ENCODE measurements at regions not wholly inside any gene's neighbourhood (a gene's known extent, or its start where the extent isn't known, plus 50 kb on each side); places are given as distances from the start of the nearest gene placed in this dataset.
"Not testable (repeated sequence)": the region's sequence is repeated elsewhere in the genome, so short reads cannot be mapped to it uniquely, and the experiment has no call there.

DNA sequence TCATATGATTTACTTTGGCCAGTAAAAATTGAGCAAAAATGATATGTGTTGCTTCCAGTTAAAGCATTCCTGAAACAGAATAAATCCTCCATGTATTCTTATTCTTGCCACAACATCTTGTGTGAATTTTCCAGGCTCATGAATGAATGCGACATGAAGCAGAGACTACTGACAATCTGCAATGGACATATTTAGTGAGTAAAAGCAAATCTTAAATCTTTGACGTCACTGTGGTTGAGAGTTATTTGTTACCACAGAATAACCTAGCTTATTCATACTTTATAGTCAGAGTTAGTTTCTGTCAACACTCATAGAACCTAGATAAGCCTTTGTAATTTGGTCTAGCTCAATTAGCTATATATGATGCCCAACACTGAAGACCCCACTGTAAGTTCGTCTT lies 1443.1 kb downstream of the PCDH9 start:
- no peak for DNase-seq

- DNase-seq = no peak
Measured at GRCh38 chr13:65784088-65784816, 1445.9 kb downstream of the PCDH9 start.

DNA sequence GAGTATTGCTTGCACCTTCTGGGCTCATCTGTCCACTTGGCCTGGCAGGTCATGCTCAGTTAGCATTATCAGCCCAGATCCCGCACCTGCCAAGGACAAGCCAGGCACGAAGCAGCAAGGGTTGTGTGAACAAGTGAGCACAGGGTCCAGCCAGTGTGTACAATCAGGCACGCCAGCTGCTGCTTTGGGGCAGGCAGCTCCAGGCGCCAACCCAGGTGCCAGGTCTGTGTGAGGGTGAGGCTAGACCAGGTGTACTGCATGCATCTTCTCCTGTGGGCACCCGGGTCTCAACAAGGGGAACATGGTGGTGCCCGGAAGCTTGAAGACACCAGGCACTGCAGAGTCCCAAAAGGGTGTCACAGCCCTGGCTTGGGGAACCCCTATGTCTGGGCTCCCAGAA lies 1446.8 kb downstream of the PCDH9 start:
- DNase-seq = no peak

DNA sequence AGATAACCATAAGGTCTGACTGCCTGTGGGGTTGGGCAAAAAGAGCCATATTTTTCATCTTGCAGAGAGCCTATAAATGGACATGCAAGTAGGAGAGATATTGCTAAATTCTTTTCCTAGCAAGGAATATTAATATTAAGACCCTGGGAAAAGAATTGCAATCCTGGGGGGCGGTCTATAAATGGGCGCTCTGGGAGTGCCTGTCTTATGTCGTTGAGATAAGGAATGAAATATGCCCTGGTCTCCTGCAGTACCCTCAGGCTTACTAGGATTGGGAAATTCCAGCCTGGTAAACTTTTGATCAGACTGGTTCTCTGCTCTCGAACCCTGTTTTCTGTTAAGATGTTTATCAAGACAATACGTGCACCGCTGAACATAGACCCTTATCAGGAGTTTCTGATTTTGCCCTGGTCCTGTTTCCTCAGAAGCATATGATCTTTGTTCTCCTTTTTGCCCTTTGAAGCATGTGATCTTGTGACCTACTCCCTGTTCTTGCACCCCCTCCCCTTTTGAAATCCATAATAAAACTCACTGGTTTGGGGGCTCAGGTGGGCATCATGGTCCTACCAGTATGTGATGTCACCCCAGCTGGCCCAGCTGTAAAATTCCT lies 1458.3 kb downstream of the PCDH9 start:
- DNase-seq = not testable (repeated sequence)

GRCh38 chr13:65768545-65768944 lies 1461.6 kb downstream of the PCDH9 start:
- DNase-seq = no peak

DNA sequence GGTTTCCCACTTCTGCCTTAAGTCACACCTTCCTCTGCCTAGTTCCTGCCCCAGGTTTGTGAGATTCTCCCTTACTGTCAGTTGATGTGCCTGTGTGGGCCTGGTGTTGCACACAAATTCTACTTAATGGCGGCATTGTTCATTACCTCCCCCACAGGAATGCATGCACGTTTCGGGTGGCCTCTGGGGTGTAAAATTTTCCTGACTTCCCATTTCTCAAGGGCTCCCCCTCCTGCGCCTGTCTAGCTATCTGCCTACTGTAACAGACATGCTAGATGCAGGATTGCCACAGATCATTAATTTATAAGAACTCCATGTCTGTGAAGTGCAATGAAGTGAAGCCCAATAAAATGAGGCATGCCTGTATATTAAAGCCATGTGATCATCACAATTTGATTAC lies 1466.3 kb downstream of the PCDH9 start:
- no peak for DNase-seq

DNA sequence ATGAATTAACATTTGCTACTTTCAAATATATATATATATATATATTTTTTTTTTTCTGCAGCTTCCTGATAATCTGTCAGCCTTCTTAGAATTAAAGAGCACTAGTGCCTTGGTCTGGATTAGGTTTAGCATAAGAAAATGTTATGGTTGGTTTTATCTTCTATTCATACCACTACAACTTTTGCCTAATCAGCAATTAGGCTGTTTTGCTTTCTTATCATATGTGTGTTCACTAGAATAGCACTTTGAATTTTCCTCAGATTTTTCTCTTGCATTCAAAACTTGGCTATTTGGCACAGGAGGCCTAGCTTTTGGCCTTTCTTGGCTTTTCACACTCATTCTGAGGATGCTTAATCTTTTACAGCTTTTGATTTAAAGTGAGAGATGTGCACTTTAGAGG lies 1468.1 kb downstream of the PCDH9 start:
- DNase-seq = no peak

DNA sequence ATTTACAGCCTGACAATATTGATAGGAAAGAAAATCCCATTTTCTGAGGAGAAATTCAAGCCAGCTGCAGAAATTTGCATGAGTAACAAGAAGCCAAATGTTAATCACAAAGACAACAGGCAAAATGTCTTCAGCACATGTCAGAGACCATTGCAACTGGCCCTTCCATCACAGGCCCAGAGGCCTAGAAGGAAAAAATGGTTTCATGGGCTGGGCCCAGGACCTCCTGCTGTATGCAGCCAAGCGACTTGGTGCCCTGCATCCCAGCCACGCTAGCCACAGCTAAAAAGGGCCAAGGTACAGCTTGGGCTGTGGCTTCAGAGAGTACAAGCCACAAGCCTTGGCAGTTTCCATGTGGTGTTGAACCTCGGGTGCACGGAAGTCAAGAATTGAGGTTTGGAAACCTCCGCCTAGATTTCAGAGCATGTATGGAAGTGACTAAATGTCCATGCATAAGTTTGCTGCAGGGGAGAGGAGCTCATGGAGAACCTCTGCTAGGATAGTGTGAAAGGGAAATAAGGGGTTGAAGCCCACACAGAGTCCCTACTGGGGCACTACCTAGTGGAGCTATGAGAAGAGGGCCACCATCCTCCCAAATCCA lies 1474.0 kb downstream of the PCDH9 start:
- no peak for DNase-seq

DNA sequence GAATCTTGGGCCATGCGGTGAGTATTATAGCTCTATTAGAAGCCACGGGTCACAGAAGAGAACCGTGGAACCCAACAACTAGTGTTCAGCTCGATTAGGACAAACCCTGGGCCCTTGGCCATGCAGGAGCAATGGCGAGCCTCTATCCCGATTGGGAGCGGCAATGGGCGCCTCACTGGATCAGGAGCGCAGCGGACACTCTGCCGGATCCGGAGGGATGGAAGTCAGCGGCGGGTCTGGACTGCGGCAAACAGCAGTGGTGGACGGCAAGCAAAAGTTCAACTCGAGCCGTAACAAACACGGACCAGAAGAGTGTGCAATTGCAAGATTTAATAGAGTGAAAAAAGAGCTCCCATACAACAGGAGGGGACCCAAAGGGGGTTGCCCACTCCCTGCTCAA lies 1481.9 kb downstream of the PCDH9 start:
- DNase-seq = no peak

- DNase-seq = no peak
Measured at GRCh38 chr13:65746406-65746921, 1483.7 kb downstream of the PCDH9 start.

- no peak for DNase-seq
Measured at GRCh38 chr13:65744836-65745235, 1485.3 kb downstream of the PCDH9 start.

GRCh38 chr13:65733110-65733509 lies 1497.0 kb downstream of the PCDH9 start:
- no peak for DNase-seq

DNA sequence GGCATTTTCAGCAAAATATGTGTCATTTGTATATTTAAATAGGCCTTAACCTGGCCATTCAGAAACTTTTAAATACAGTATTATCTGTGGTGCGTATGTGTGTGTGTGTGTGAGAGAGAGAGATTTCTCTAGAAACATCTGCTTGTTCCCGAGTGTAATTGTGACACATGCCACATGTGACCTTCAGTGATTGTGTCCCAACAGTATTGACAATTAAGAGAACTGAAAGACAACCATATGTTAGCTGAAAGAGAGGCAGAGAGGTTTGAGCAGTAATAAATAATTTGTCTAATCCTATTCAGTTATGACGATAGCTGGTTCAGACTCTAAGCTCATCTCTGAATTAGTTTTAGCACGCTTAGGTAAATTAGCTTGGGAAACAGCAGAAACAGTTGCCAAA lies 1503.1 kb downstream of the PCDH9 start:
- no peak for DNase-seq

DNA sequence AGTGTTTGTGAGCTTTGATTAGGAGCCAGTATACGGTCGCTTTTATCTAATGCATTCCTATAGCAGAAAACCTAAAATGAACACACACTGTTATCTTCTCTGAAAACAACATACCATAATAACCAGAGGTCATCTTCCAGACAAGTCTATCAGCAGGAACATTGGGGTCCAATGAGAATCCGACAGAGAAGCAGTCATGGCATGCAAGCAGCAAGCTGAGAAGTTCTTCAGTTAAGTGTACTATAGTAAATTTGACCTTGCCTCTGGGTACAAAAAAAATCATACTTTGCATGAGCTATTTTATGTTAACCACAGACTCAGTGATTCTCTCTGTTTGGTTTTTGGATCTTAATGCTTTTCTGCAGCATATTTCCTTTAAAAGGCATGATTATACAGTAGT lies 1505.1 kb downstream of the PCDH9 start:
- DNase-seq = no peak

GRCh38 chr13:65724226-65724625 lies 1505.9 kb downstream of the PCDH9 start:
- DNase-seq = no peak

DNA sequence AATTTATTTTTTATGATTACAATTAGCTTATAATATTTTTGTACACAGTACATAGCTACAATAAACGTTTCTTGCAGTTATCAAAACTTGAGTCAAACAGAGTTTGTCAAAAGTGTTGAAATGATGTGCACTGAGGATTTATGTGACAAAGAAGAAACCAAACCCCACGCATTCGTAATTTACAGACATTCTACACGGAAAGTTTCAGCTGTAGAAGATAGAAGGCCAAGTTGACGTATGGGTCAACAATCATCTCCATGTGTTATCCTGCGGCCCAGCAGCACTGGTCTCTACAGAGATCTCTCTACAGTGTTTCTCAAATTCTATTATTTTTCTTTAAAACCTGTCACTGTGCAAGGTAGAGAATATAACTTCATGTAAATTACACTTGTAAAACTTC lies 1507.6 kb downstream of the PCDH9 start:
- no peak for DNase-seq

- DNase-seq = no peak
Measured at GRCh38 chr13:65719831-65720230, 1510.3 kb downstream of the PCDH9 start.

- DNase-seq = no peak
Measured at GRCh38 chr13:65710514-65710913, 1519.6 kb downstream of the PCDH9 start.

DNA sequence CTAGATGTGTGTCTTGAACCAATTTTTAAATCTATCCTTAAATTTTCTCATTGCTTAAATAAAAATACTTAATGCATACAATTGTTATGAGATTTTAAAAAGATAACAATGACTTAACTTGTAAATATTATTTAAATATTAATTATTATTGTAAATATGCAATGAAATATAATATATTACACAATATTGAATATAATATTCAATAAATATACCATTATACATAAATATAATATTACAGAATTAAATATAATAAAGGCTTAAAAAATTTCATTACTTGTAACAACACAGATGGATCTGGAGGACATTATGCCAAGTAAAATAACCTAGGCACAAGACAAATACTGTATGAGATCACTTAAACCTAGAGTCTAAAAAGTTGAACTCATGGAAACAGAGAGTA lies 1532.3 kb downstream of the PCDH9 start:
- no peak for DNase-seq

DNA sequence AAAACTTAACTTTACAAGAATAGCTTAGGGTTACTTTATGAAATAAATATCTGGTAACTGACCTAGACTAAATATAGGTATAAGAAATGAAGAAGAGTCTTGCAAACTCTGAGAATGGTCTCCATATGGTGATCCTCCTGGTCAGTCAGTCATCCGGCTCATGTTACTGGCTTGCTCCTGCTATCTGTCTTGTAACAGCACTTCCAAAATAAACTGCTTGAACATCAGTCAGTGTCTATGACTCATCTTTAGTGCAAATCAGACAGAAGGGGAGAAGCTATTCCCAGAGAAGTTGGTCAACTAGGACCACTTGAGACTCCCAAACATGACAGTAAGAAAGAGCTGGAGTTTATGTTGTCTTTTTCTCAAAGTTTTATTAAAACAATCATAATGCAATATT lies 1550.9 kb downstream of the PCDH9 start:
- DNase-seq = no peak

GRCh38 chr13:65677906-65678305 lies 1552.2 kb downstream of the PCDH9 start:
- DNase-seq = no peak

- not testable (repeated sequence) for DNase-seq
Measured at GRCh38 chr13:65675383-65675782, 1554.8 kb downstream of the PCDH9 start.

DNA sequence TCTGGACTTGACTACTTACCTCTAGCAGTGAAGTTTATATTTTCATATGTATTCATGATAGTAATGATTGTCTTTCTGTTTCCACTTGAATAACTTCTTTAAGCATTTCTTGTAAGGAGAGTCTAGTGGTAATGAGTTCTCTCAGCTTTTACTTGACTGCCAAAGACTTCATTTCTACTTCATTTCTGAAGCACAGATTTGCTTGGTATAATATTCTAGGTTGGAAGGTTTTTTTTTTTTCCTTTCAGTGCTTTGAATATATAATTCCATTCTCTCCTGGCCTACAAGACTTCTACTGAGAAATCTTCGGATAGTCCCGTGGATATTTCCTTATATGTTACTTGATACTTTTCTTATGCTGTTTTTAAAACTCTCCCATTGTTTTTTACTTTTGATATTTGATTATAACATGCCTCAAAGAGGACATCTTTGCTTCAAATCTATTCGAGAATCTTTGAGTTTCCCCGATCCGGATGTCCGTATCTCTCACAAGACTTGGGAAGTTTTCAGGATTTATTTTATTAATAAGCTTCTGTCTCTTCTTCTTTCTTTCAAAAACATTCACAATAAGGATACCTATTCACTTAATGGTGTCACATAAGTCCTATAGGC lies 1560.0 kb downstream of the PCDH9 start:
- no peak for DNase-seq

DNA sequence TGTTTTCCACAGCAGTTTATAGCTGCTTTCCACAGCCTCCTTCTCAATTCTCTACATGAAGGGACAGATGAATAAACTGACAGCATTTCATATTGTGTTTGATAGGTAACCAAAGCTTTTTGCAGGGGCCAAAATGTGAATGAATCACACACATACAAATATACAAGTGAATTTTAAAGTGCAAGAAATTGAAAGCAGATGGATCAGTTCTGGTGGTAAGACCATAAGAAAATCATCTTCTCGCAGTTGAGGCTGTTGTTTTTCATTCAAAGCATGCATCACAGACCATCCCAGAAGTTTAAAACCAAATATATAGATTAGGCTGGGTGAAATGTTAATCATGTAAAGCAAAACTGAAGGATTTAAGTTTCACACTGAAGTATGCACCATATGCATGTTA lies 1569.4 kb downstream of the PCDH9 start:
- no peak for DNase-seq

Measured in hippocampal formation (tissue), 2 donors.